SK-N-SH (cell line): ENCODE measurements at regions not wholly inside any gene's neighbourhood (a gene's known extent, or its start where the extent isn't known, plus 50 kb on each side); places are given as distances from the start of the nearest gene placed in this dataset.

ENCODE experiments used
- CTCF ChIA-PET: fragments of 300-600, 350-600 bp; formaldehyde crosslinking; extraction: SDS; loops from one replicate; lab custom pipeline; 2021; lab: Yijun Ruan, JAX
- POLR2A ChIA-PET: fragments of 350-600 bp; sonication (Branson Sonifier 250); formaldehyde crosslinking; extraction: SDS; loops from one replicate; lab custom pipeline; 2020; ENCODE audit warnings: antibody characterized with exemption, inconsistent platforms; lab: Yijun Ruan, JAX
- DNase-seq: peaks from one replicate; pipeline ENCODE4 v3.0.0; 2012
- H2AFZ ChIP-seq: fragments of 200-600 bp; sonication (generic); 2 replicates; pipeline ENCODE4 v1.8.1; 2016; ENCODE audit warnings: antibody characterized with exemption, mild to moderate bottlenecking, low read depth
- H3F3A ChIP-seq: fragments of 200-600 bp; sonication (generic); replicated peaks from 2 replicates; pipeline ENCODE3; 2016; ENCODE audit warnings: antibody characterized with exemption, mild to moderate bottlenecking; ENCODE audit not compliant: insufficient read depth
- H3K27ac ChIP-seq, 2 experiments: fragments of 200-500 bp in 1 of 2; fragments of 200-600 bp in 1 of 2; sonication (Bioruptor generic) in 1 of 2; sonication (generic), shearing (Covaris generic) in 1 of 2; 2 replicates each; pipeline versions ENCODE4 v1.5.1 to v1.6.1; 2014 to 2016; ENCODE audit warnings: low read depth in 2 of 2, inconsistent platforms in 1 of 2, low read length in 1 of 2, mild to moderate bottlenecking in 1 of 2, mixed read lengths in 1 of 2
- H3K27me3 ChIP-seq: fragments of 200-600 bp; sonication (generic), shearing (Covaris generic); 2 replicates; pipeline ENCODE4 v1.6.1; 2016; ENCODE audit warnings: mixed run types; ENCODE audit not compliant: insufficient read depth
- H3K36me3 ChIP-seq, 2 experiments: fragments of 200-500 bp in 1 of 2; fragments of 200-600 bp in 1 of 2; sonication (Bioruptor generic) in 1 of 2; sonication (generic) in 1 of 2; replicated peaks in 1 of 2; 2 replicates each; pipeline versions ENCODE3 to v1.5.1; 2014 to 2016; ENCODE audit warnings: low read length in 1 of 2, mild to moderate bottlenecking in 1 of 2; ENCODE audit not compliant: insufficient read depth in 2 of 2, control insufficient read depth in 1 of 2
- H3K4me1 ChIP-seq, 2 experiments: fragments of 200-500 bp in 1 of 2; fragments of 200-600 bp in 1 of 2; sonication (Bioruptor generic) in 1 of 2; sonication (generic), shearing (Covaris generic) in 1 of 2; 2 replicates each; pipeline versions ENCODE4 v1.5.1 to v1.6.1; 2014 to 2016; ENCODE audit warnings: low read depth in 1 of 2, low read length in 1 of 2, mixed run types in 1 of 2; ENCODE audit not compliant: insufficient read depth in 2 of 2, control insufficient read depth in 1 of 2
- H3K4me2 ChIP-seq: fragments of 200-600 bp; sonication (generic), shearing (Covaris generic); 2 replicates; pipeline ENCODE4 v1.6.1; 2017; ENCODE audit warnings: mixed run types
- H3K4me3 ChIP-seq, 2 experiments: fragments of 200-500 bp in 1 of 2; fragments of 200-600 bp in 1 of 2; sonication (Bioruptor generic) in 1 of 2; sonication (generic), shearing (Covaris generic) in 1 of 2; 2 replicates each; pipeline versions ENCODE4 v1.5.1 to v1.8.1; 2014 to 2016; ENCODE audit warnings: low read depth in 2 of 2, inconsistent platforms in 1 of 2, low read length in 1 of 2, mild to moderate bottlenecking in 1 of 2, mixed read lengths in 1 of 2, moderate library complexity in 1 of 2
- H3K79me2 ChIP-seq: fragments of 200-600 bp; sonication (generic); 2 replicates; pipeline ENCODE4 v1.8.1; 2017; ENCODE audit warnings: mild to moderate bottlenecking; ENCODE audit not compliant: insufficient read depth
- H3K9ac ChIP-seq: fragments of 200-600 bp; sonication (generic); 2 replicates; pipeline ENCODE4 v1.6.1; 2017; ENCODE audit warnings: mixed run types
- H3K9me2 ChIP-seq: fragments of 200-600 bp; sonication (generic); 2 replicates; pipeline ENCODE4 v1.6.1; 2017; ENCODE audit warnings: mixed run types
- H3K9me3 ChIP-seq: fragments of 200-600 bp; sonication (generic); 2 replicates; pipeline ENCODE4 v1.6.1; 2017; ENCODE audit warnings: mixed run types, mild to moderate bottlenecking, moderate library complexity
- H4K20me1 ChIP-seq: fragments of 200-600 bp; sonication (generic); 2 replicates; pipeline ENCODE4 v1.6.1; 2017; ENCODE audit warnings: mild to moderate bottlenecking, mixed run types; ENCODE audit not compliant: insufficient read depth
- CHD2 ChIP-seq: fragments of 150-350 bp; IDR thresholded peaks from 2 replicates; pipeline ENCODE4 v1.6.1; 2018; ENCODE audit warnings: low read length; ENCODE audit not compliant: partially characterized antibody
- EP300 ChIP-seq, 2 experiments: IDR thresholded peaks; 2 replicates each; pipeline versions ENCODE4 v1.4.0 to v1.6.1; 2012; ENCODE audit warnings: borderline replicate concordance in 1 of 2, low read depth in 1 of 2, low read length in 1 of 2
- EZH2phosphoT487 ChIP-seq: fragments of 200-600 bp; sonication (generic); IDR thresholded peaks from 2 replicates; pipeline ENCODE4 v1.6.1; 2017; ENCODE audit warnings: low read depth, mixed run types, mild to moderate bottlenecking, antibody characterized with exemption, moderate library complexity, borderline replicate concordance
- FOSL2 ChIP-seq: IDR thresholded peaks from 2 replicates; pipeline ENCODE4 v1.4.0; 2012; ENCODE audit warnings: low read depth, mild to moderate bottlenecking, moderate library complexity, borderline replicate concordance
- GABPA ChIP-seq: IDR thresholded peaks from 2 replicates; pipeline ENCODE4 v1.4.0; 2012; ENCODE audit warnings: low read depth, mild to moderate bottlenecking
- MEF2A ChIP-seq: IDR thresholded peaks from 2 replicates; pipeline ENCODE4 v1.4.0; 2012; ENCODE audit warnings: low read depth, borderline replicate concordance
- MXI1 ChIP-seq: IDR thresholded peaks from 2 replicates; pipeline ENCODE4 v1.6.1; 2012; ENCODE audit warnings: mild to moderate bottlenecking, low read depth, low read length, improper control_type of control experiment
- NFIC ChIP-seq: IDR thresholded peaks from 2 replicates; pipeline ENCODE4 v1.4.0; 2012; ENCODE audit warnings: borderline replicate concordance
- NRF1 ChIP-seq: IDR thresholded peaks from 2 replicates; pipeline ENCODE4 v1.6.1; 2012; ENCODE audit warnings: low read depth, mild to moderate bottlenecking, low read length
- RAD21 ChIP-seq: IDR thresholded peaks from 2 replicates; pipeline ENCODE4 v1.6.1; 2012; ENCODE audit warnings: mild to moderate bottlenecking, low read length
- RCOR1 ChIP-seq: fragments of 150-350 bp; IDR thresholded peaks from 2 replicates; pipeline ENCODE4 v1.6.1; 2017; ENCODE audit warnings: antibody characterized with exemption, low read length
- SIN3A ChIP-seq: IDR thresholded peaks from 2 replicates; pipeline ENCODE4 v1.6.1; 2012; ENCODE audit warnings: low read depth, mild to moderate bottlenecking, low read length, moderate library complexity, borderline replicate concordance
- SMC3 ChIP-seq: IDR thresholded peaks from 2 replicates; pipeline ENCODE4 v1.6.1; 2012; ENCODE audit warnings: low read depth, low read length, improper control_type of control experiment
- TAF1 ChIP-seq: IDR thresholded peaks from 2 replicates; pipeline ENCODE4 v1.6.1; 2012; ENCODE audit warnings: low read depth, mild to moderate bottlenecking, low read length, moderate library complexity, borderline replicate concordance
- YY1 ChIP-seq: IDR thresholded peaks from 2 replicates; pipeline ENCODE4 v1.4.0; 2012; ENCODE audit warnings: low read depth, mild to moderate bottlenecking
- WGBS: methylation state at CpG from one replicate; pipeline ENCODE4 v1.1.6; 2017; ENCODE audit warnings: low lambda C conversion rate; 5-methylcytosine and 5-hydroxymethylcytosine counted together
- TF ChIP-seq, protein P1 (sequence below): fragments of 200-600 bp; sonication (generic); IDR thresholded peaks from 2 replicates; pipeline ENCODE4 v1.6.1; 2017; ENCODE audit warnings: antibody characterized with exemption, mild to moderate bottlenecking, moderate library complexity
- TF ChIP-seq, protein P2 (sequence below): IDR thresholded peaks from 2 replicates; pipeline ENCODE4; 2012
- TF ChIP-seq, protein P3 (sequence below): IDR thresholded peaks from 2 replicates; pipeline ENCODE4 v1.4.0; 2012; ENCODE audit warnings: low read depth, borderline replicate concordance
- TF ChIP-seq, protein P4 (sequence below): IDR thresholded peaks from 2 replicates; pipeline ENCODE4 v1.6.1; 2012; ENCODE audit warnings: mild to moderate bottlenecking, low read depth, low read length, moderate library complexity

DNA sequence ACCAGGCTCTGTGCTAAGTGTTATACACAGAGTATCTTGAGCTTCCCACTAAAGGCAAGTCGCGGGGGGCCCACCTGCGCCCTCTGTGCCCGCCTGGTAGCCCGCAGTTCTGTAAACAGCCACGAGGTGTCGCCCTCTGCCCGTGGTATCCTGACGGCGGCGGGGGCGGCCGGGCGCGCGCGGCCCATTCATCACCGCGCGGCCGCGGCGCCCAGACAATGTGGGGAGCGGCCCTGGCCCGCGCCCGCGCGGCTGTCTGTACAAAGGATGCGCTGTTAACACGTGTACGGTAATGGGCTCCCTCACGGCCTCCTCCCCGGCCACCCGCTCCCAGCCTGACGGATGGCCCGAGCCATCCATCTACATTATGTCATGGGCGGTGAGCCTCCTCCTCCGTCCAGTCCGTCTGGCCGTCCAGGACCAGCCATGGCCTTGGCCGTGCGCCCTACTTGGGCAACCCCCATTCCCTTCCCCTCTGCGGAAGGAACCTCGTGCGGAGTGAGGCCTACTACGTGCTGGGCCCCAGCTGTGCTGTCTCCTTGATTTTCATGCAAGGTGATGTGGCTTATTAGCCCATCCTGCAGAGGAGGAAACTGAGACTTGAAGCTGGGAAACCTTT is 99.4 kb downstream of the MIAT start:
- no peak overlapping the region for H2AFZ ChIP-seq
- no peaks in the 10 kb centered on the region; a peak in 1 of 4 replicates for H3K4me1 ChIP-seq
- H3K4me2 ChIP-seq = peak overlapping the region; percentile 28; the same call in 1 of the 2 replicates
- H4K20me1 ChIP-seq = no peaks in the 10 kb centered on the region
- ChIA-PET POLR2A (no interaction called here), CTCF (interaction anchor here (0.6 to 1.6 kb wide), 66 partner anchors 8 to 1160 kb away, joined by 3 to 11 read pairs (median 3); no protein-coding TSS in a partner anchor)
- H3K9ac ChIP-seq = no peak overlapping the region
- H3K4me3 ChIP-seq = peak overlapping the region; percentile 27 to 41; a peak in 3 of 4 replicates
- no peaks in the 10 kb centered on the region for H3K27me3 ChIP-seq
- no peak overlapping the region for H3K27ac ChIP-seq
- DNase-seq = peak; percentile 88
- WGBS = 23% methylated on average over 36 of the region's 47 CpGs
- no peaks in the 10 kb centered on the region for H3K9me3 ChIP-seq
- H3F3A ChIP-seq = no peaks in the 10 kb centered on the region
- H3K9me2 ChIP-seq = no peaks in the 10 kb centered on the region
- TF ChIP-seq RAD21 = peak; percentile 80
- TF ChIP-seq SMC3 = peak; percentile 72
- TF ChIP-seq, protein P1, sequence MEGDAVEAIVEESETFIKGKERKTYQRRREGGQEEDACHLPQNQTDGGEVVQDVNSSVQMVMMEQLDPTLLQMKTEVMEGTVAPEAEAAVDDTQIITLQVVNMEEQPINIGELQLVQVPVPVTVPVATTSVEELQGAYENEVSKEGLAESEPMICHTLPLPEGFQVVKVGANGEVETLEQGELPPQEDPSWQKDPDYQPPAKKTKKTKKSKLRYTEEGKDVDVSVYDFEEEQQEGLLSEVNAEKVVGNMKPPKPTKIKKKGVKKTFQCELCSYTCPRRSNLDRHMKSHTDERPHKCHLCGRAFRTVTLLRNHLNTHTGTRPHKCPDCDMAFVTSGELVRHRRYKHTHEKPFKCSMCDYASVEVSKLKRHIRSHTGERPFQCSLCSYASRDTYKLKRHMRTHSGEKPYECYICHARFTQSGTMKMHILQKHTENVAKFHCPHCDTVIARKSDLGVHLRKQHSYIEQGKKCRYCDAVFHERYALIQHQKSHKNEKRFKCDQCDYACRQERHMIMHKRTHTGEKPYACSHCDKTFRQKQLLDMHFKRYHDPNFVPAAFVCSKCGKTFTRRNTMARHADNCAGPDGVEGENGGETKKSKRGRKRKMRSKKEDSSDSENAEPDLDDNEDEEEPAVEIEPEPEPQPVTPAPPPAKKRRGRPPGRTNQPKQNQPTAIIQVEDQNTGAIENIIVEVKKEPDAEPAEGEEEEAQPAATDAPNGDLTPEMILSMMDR = peak; percentile 94
- TF ChIP-seq MXI1 = peak; percentile 78
- no peak for TF ChIP-seq MEF2A
- no peak for TF ChIP-seq FOSL2
- TF ChIP-seq YY1 = no peak
- TF ChIP-seq, protein P2, sequence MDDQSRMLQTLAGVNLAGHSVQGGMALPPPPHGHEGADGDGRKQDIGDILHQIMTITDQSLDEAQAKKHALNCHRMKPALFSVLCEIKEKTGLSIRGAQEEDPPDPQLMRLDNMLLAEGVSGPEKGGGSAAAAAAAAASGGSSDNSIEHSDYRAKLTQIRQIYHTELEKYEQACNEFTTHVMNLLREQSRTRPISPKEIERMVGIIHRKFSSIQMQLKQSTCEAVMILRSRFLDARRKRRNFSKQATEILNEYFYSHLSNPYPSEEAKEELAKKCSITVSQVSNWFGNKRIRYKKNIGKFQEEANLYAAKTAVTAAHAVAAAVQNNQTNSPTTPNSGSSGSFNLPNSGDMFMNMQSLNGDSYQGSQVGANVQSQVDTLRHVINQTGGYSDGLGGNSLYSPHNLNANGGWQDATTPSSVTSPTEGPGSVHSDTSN = peak; percentile 48; the same call in 1 of the 2 replicates
- TF ChIP-seq EP300 (IDR thresholded peaks at IDR 0.05; ENCODE audit: borderline replicate concordance in 1 of 2, low read depth in 1 of 2, low read length in 1 of 2) = no peak
- no peak for TF ChIP-seq TAF1
- H3K36me3 ChIP-seq = no peaks in the 10 kb centered on the region
- no peaks in the 10 kb centered on the region for H3K79me2 ChIP-seq

DNA sequence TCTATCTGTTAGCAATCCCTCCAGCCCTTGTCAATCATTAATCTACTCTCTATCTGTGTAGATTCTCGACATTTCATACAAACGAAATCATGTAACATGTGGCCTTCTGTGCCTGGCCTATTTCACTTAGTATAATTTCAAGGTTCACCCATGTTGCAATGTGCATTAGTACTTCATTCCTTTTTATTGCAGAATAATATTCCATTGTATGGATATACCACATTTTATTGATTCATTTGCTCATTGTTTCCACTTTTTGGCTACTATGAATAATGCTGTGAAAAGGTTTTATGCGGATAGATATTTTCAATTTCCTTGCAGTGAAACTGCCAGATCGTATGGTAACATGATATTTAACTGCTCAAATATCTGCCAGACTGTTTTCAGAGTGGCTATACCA is 100.1 kb downstream of the MIAT start:
- no peak overlapping the region for H3K27ac ChIP-seq
- DNase-seq = no peak
- H2AFZ ChIP-seq = no peak overlapping the region
- H3K9me3 ChIP-seq = no peaks in the 10 kb centered on the region
- POLR2A ChIA-PET = no interaction called here
- H3K4me2 ChIP-seq = no peak overlapping the region
- 90% methylated on average over 4 of the region's 4 CpGs for WGBS
- CTCF ChIA-PET = interaction anchor here (0.6 to 1.6 kb wide), 9 partner anchors 9 to 574 kb away, joined by 3 to 11 read pairs (median 3); no protein-coding TSS in a partner anchor
- H3K4me3 ChIP-seq = no peak overlapping the region
- H3F3A ChIP-seq = no peaks in the 10 kb centered on the region
- no peaks in the 10 kb centered on the region for H3K27me3 ChIP-seq
- H3K9ac ChIP-seq = no peak overlapping the region
- H3K79me2 ChIP-seq = no peaks in the 10 kb centered on the region
- H4K20me1 ChIP-seq = no peaks in the 10 kb centered on the region
- no peaks in the 10 kb centered on the region for H3K9me2 ChIP-seq
- H3K4me1 ChIP-seq = no peaks in the 10 kb centered on the region; a peak in 1 of 4 replicates
- H3K36me3 ChIP-seq = no peaks in the 10 kb centered on the region
- TF ChIP-seq MXI1 (no peak), RCOR1 (no peak), NFIC (no peak), EZH2phosphoT487 (no peak), SIN3A (no peak), NRF1 (no peak), CHD2 (no peak), GABPA (no peak), EP300 (IDR thresholded peaks at IDR 0.05; ENCODE audit: borderline replicate concordance in 1 of 2, low read depth in 1 of 2, low read length in 1 of 2) (no peak)
- TF ChIP-seq, protein P3, sequence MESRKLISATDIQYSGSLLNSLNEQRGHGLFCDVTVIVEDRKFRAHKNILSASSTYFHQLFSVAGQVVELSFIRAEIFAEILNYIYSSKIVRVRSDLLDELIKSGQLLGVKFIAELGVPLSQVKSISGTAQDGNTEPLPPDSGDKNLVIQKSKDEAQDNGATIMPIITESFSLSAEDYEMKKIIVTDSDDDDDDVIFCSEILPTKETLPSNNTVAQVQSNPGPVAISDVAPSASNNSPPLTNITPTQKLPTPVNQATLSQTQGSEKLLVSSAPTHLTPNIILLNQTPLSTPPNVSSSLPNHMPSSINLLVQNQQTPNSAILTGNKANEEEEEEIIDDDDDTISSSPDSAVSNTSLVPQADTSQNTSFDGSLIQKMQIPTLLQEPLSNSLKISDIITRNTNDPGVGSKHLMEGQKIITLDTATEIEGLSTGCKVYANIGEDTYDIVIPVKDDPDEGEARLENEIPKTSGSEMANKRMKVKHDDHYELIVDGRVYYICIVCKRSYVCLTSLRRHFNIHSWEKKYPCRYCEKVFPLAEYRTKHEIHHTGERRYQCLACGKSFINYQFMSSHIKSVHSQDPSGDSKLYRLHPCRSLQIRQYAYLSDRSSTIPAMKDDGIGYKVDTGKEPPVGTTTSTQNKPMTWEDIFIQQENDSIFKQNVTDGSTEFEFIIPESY = no peak
- TF ChIP-seq, protein P4, sequence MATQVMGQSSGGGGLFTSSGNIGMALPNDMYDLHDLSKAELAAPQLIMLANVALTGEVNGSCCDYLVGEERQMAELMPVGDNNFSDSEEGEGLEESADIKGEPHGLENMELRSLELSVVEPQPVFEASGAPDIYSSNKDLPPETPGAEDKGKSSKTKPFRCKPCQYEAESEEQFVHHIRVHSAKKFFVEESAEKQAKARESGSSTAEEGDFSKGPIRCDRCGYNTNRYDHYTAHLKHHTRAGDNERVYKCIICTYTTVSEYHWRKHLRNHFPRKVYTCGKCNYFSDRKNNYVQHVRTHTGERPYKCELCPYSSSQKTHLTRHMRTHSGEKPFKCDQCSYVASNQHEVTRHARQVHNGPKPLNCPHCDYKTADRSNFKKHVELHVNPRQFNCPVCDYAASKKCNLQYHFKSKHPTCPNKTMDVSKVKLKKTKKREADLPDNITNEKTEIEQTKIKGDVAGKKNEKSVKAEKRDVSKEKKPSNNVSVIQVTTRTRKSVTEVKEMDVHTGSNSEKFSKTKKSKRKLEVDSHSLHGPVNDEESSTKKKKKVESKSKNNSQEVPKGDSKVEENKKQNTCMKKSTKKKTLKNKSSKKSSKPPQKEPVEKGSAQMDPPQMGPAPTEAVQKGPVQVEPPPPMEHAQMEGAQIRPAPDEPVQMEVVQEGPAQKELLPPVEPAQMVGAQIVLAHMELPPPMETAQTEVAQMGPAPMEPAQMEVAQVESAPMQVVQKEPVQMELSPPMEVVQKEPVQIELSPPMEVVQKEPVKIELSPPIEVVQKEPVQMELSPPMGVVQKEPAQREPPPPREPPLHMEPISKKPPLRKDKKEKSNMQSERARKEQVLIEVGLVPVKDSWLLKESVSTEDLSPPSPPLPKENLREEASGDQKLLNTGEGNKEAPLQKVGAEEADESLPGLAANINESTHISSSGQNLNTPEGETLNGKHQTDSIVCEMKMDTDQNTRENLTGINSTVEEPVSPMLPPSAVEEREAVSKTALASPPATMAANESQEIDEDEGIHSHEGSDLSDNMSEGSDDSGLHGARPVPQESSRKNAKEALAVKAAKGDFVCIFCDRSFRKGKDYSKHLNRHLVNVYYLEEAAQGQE = no peak
